H1 (cell line): ENCODE measurements at regions not wholly inside any gene's neighbourhood (a gene's known extent, or its start where the extent isn't known, plus 50 kb on each side); places are given as distances from the start of the nearest gene placed in this dataset.

ENCODE experiments used
- CBX8 ChIP-seq: fragments of 300-800, 300-1000 bp; sonication (generic); IDR thresholded peaks from 2 replicates; pipeline ENCODE4 v1.7.1; 2016; ENCODE audit warnings: low read depth, low read length, borderline replicate concordance
- CHD7 ChIP-seq: fragments of 300-600 bp; sonication (generic); IDR thresholded peaks from 2 replicates; pipeline ENCODE4 v1.7.1; 2012; ENCODE audit warnings: low read length, moderate library complexity, mild to moderate bottlenecking, inconsistent platforms; ENCODE audit not compliant: insufficient replicate concordance
- HDAC6 ChIP-seq: IDR thresholded peaks from one replicate; pipeline ENCODE4 v1.7.1; 2012; ENCODE audit warnings: low read depth, mild to moderate bottlenecking, inconsistent platforms, low read length, moderate library complexity

GRCh38 chr3:101124125-101124524 lies 130.9 kb upstream of the ABI3BP start (continued):
- no peak for TF ChIP-seq CHD7
- no peak for TF ChIP-seq CBX8
- no peak for TF ChIP-seq HDAC6
